ENCODE measurements at regions not wholly inside any gene's neighbourhood (a gene's known extent, or its start where the extent isn't known, plus 50 kb on each side); places are given as distances from the start of the nearest gene placed in this dataset.

- Histone ChIP-seq H4K20me1 (ENCODE audit: control insufficient read depth, insufficient read depth, low read length, poor library complexity, severe bottlenecking) (no peaks in the 10 kb centered on the region), H3K4me1 (ENCODE audit: control insufficient read depth in 2 of 2, insufficient read depth in 2 of 2, low read length in 2 of 2) (no peaks in the 10 kb centered on the region), H3K4me3 (ENCODE audit: control extremely low read depth in 1 of 5, extremely low read depth in 1 of 5, insufficient read depth in 1 of 5, low read depth in 2 of 5, low read length in 4 of 5) (no peak overlapping the region), H3K9ac (ENCODE audit: low read length) (no peak overlapping the region), H2AFZ (ENCODE audit: insufficient read depth, low read depth, low read length, poor library complexity, severe bottlenecking) (no peak overlapping the region), H3K27me3 (replicated peaks in 1 of 4; ENCODE audit: control extremely low read depth in 1 of 4, control insufficient read depth in 3 of 4, insufficient read depth in 4 of 4, low read length in 3 of 4) (no peaks in the 10 kb centered on the region), H3K27ac (ENCODE audit: low read length in 2 of 2) (no peak overlapping the region), H3K36me3 (replicated peaks in 1 of 2; ENCODE audit: control extremely low read depth in 1 of 2, control insufficient read depth in 1 of 2, extremely low read depth in 1 of 2, insufficient read depth in 2 of 2, low read length in 1 of 2) (no peaks in the 10 kb centered on the region), H3K79me2 (ENCODE audit: control insufficient read depth, insufficient read depth, low read length) (no peaks in the 10 kb centered on the region), H3K9me3 (ENCODE audit: control extremely low read depth in 1 of 3, control insufficient read depth in 2 of 3, insufficient read depth in 1 of 3, low read length in 2 of 3) (no peaks in the 10 kb centered on the region), H3K4me2 (replicated peaks; ENCODE audit: low read depth, low read length, poor library complexity, severe bottlenecking) (no peak overlapping the region)
- peaks cover 3% of the 10 kb centered on the region for H3K4me1 Mint-ChIP-seq
- ChIA-PET POLR2A (no interaction called here), CTCF (interaction anchor here (0.7 to 1.2 kb wide), 3 partner anchors 10 to 100 kb away, joined by 3 to 4 read pairs (median 4); no protein-coding TSS in a partner anchor)
- no peaks in the 10 kb centered on the region for H3K27me3 Mint-ChIP-seq
- no peak overlapping the region for H3K4me3 Mint-ChIP-seq
- DNase-seq (no peak), ATAC-seq (ENCODE audit: low read depth) (no peak)
- no peak overlapping the region for H3K27ac Mint-ChIP-seq
- TF ChIP-seq EZH2 (IDR thresholded peaks at IDR 0.05; ENCODE audit: borderline replicate concordance, insufficient read depth, low read depth, low read length, poor library complexity, severe bottlenecking): no peak
- no peak for TF ChIP-seq CTCF (IDR thresholded peaks at IDR 0.05)
- no peaks in the 10 kb centered on the region for H3K9me3 Mint-ChIP-seq (ENCODE audit: insufficient read depth)
- intact Hi-C loops (cut with micrococcal nuclease): no loop called here
Measured at GRCh38 chr12:4176168-4176567, 97.4 kb upstream of the CCND2 start.

- CTCF ChIA-PET: no interaction called here
- DNase-seq: no peak
Measured at GRCh38 chr12:4174417-4174816, 99.1 kb upstream of the CCND2 start.

More at GRCh38 chr12:4174417-4174816, 99.1 kb upstream of the CCND2 start:
- Histone ChIP-seq H3K4me2 (replicated peaks; ENCODE audit: low read depth, low read length, poor library complexity, severe bottlenecking) (no peak overlapping the region), H3K4me1 (ENCODE audit: control insufficient read depth in 2 of 2, insufficient read depth in 2 of 2, low read length in 2 of 2) (peaks cover 5 to 9% of the 10 kb centered on the region in 2 donors), H4K20me1 (ENCODE audit: control insufficient read depth, insufficient read depth, low read length, poor library complexity, severe bottlenecking) (no peaks in the 10 kb centered on the region), H3K36me3 (replicated peaks in 1 of 2; ENCODE audit: control extremely low read depth in 1 of 2, control insufficient read depth in 1 of 2, extremely low read depth in 1 of 2, insufficient read depth in 2 of 2, low read length in 1 of 2) (no peaks in the 10 kb centered on the region), H2AFZ (ENCODE audit: insufficient read depth, low read depth, low read length, poor library complexity, severe bottlenecking) (no peak overlapping the region), H3K79me2 (ENCODE audit: control insufficient read depth, insufficient read depth, low read length) (no peaks in the 10 kb centered on the region), H3K27ac (ENCODE audit: low read length in 2 of 2) (no peak overlapping the region), H3K27me3 (replicated peaks in 1 of 4; ENCODE audit: control extremely low read depth in 1 of 4, control insufficient read depth in 3 of 4, insufficient read depth in 4 of 4, low read length in 3 of 4) (no peaks in the 10 kb centered on the region), H3K9me3 (ENCODE audit: control extremely low read depth in 1 of 3, control insufficient read depth in 2 of 3, insufficient read depth in 1 of 3, low read length in 2 of 3) (no peaks in the 10 kb centered on the region), H3K4me3 (ENCODE audit: control extremely low read depth in 1 of 5, extremely low read depth in 1 of 5, insufficient read depth in 1 of 5, low read depth in 2 of 5, low read length in 4 of 5) (no peak overlapping the region), H3K9ac (ENCODE audit: low read length) (no peak overlapping the region)
- Mint-ChIP-seq H3K4me1 (peaks cover 11% of the 10 kb centered on the region), H3K4me3 (no peak overlapping the region), H3K27ac (no peak overlapping the region), H3K27me3 (no peaks in the 10 kb centered on the region), H3K9me3 (ENCODE audit: insufficient read depth) (no peaks in the 10 kb centered on the region)
- intact Hi-C loops (cut with micrococcal nuclease): no loop called here
- WGBS (ENCODE audit: insufficient coverage): 90% methylated on average over 1 of the region's 3 CpGs
- no peak for ATAC-seq (ENCODE audit: low read depth)
- TF ChIP-seq CTCF (IDR thresholded peaks at IDR 0.05) (no peak), EZH2 (IDR thresholded peaks at IDR 0.05; ENCODE audit: borderline replicate concordance, insufficient read depth, low read depth, low read length, poor library complexity, severe bottlenecking) (no peak)
- POLR2A ChIA-PET: no interaction called here
